MM.1S (cell line): ENCODE measurements at regions not wholly inside any gene's neighbourhood (a gene's known extent, or its start where the extent isn't known, plus 50 kb on each side); places are given as distances from the start of the nearest gene placed in this dataset.

Source experiments
- DNase-seq: peaks from one replicate; pipeline ENCODE4 v3.0.0-alpha.2; 2015
- H2AFZ ChIP-seq: fragments of 300-600 bp; sonication (generic); 2 replicates; pipeline ENCODE4 v1.6.0; 2016; ENCODE audit warnings: antibody characterized with exemption, low read length
- H3F3A ChIP-seq: fragments of 300-600 bp; sonication (generic); 2 replicates; pipeline ENCODE4 v1.6.1; 2016; ENCODE audit warnings: mild to moderate bottlenecking, antibody characterized with exemption, low read length, moderate library complexity, mixed read lengths; ENCODE audit not compliant: insufficient read depth
- H3K27ac ChIP-seq: fragments of 300-600 bp; sonication (generic); 2 replicates; pipeline ENCODE4 v1.5.1; 2016; ENCODE audit warnings: mild to moderate bottlenecking, low read length
- H3K27me3 ChIP-seq: fragments of 300-600 bp; sonication (generic); replicated peaks from 2 replicates; pipeline ENCODE4 v1.6.0; 2016; ENCODE audit warnings: low read length; ENCODE audit not compliant: insufficient read depth
- H3K36me3 ChIP-seq: fragments of 300-600 bp; sonication (generic); replicated peaks from 2 replicates; pipeline ENCODE4 v1.6.1; 2016; ENCODE audit warnings: mild to moderate bottlenecking, low read length, mixed read lengths; ENCODE audit not compliant: insufficient read depth
- H3K4me1 ChIP-seq: fragments of 300-600 bp; sonication (generic); 2 replicates; pipeline ENCODE4 v1.6.1; 2016; ENCODE audit warnings: low read length, mixed read lengths
- H3K4me2 ChIP-seq: fragments of 300-600 bp; sonication (generic); 2 replicates; pipeline ENCODE4 v1.6.0; 2016; ENCODE audit warnings: low read depth, low read length
- H3K4me3 ChIP-seq: fragments of 300-600 bp; sonication (generic); 2 replicates; pipeline ENCODE4 v1.5.1; 2016; ENCODE audit warnings: low read length, mixed read lengths
- H3K79me2 ChIP-seq: fragments of 300-600 bp; sonication (generic); 2 replicates; pipeline ENCODE4 v1.6.1; 2016; ENCODE audit warnings: mixed run types, low read length, mixed read lengths
- H3K9ac ChIP-seq: fragments of 300-600 bp; sonication (generic); 2 replicates; pipeline ENCODE4 v1.6.1; 2016; ENCODE audit warnings: low read length, mixed read lengths
- H3K9me2 ChIP-seq: fragments of 300-600 bp; sonication (generic); replicated peaks from 2 replicates; pipeline ENCODE4 v1.6.1; 2016; ENCODE audit warnings: mild to moderate bottlenecking, low read length, mixed read lengths; ENCODE audit not compliant: insufficient read depth
- H3K9me3 ChIP-seq: fragments of 300-600 bp; sonication (generic); replicated peaks from 2 replicates; pipeline ENCODE4 v1.6.1; 2016; ENCODE audit warnings: mild to moderate bottlenecking, low read length, mixed read lengths; ENCODE audit not compliant: insufficient read depth
- H4K20me1 ChIP-seq: fragments of 300-600 bp; sonication (generic); 2 replicates; pipeline ENCODE4 v1.6.1; 2016; ENCODE audit warnings: mild to moderate bottlenecking, low read length, moderate library complexity, mixed read lengths; ENCODE audit not compliant: insufficient read depth
- EZH2 ChIP-seq: fragments of 300-600 bp; sonication (generic); optimal IDR thresholded peaks from 2 replicates; pipeline ENCODE3; 2017; ENCODE audit warnings: low read depth, mild to moderate bottlenecking, antibody characterized with exemption, low read length, mixed read lengths
- EZH2phosphoT487 ChIP-seq: fragments of 300-600 bp; sonication (generic); IDR thresholded peaks from 2 replicates; pipeline ENCODE4 v1.6.1; 2018; ENCODE audit warnings: antibody characterized with exemption, low read length
- TF ChIP-seq, protein P1 (sequence below): fragments of 300-600 bp; sonication (generic); IDR thresholded peaks from 2 replicates; pipeline ENCODE4 v1.5.1; 2016; ENCODE audit warnings: antibody characterized with exemption, low read length, mixed read lengths

DNA sequence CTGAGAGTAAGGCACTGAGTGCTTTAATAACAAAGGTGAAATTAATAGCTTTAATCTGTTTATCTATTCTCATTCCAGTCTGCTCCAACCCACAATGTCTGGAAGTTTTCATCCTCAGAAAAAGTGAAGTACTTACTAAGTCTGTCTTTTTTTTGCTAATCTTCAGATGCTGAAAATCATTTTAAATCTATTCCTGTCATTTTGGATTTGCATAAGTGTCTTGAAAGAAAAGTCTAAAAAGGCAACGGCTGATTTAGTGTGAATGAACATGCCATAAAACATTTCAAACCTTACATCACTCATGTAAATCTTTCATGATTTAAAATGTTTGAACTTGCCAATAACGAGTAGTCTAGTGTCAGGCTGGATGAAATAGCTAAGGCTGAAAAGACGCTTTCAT, 685.6 kb downstream of the RPS29 start:
- H3K4me3 ChIP-seq: no peak overlapping the region
- H3K4me2 ChIP-seq: no peak overlapping the region
- H3F3A ChIP-seq: no peaks in the 10 kb centered on the region
- no peak for DNase-seq
- no peaks in the 10 kb centered on the region for H3K27me3 ChIP-seq
- no peak overlapping the region for H3K27ac ChIP-seq
- H4K20me1 ChIP-seq: no peaks in the 10 kb centered on the region
- no peaks in the 10 kb centered on the region for H3K4me1 ChIP-seq
- H3K79me2 ChIP-seq: no peaks in the 10 kb centered on the region
- no peaks in the 10 kb centered on the region for H3K9me3 ChIP-seq
- H2AFZ ChIP-seq: no peak overlapping the region
- H3K9me2 ChIP-seq: no peaks in the 10 kb centered on the region
- H3K36me3 ChIP-seq: no peaks in the 10 kb centered on the region
- TF ChIP-seq EZH2phosphoT487: no peak
- no peak overlapping the region for H3K9ac ChIP-seq

DNA sequence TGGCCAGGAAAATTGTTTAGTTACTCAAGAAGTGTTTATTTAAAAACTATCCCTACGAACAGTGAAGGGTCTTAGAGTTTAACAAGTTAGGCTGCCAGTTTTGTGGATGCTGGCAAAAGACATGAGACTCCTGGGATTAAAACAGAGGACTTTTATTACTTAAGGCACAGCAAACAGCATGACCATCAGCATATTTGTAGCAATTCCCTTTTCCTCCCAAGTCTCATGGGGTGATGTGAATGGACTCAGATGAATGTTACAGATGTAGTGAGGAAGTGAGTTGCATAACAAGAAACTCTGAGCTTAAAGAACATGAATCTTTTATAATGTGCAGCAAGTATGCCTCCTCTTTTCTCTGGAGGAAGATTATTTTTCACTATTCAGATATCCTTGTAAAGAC, 695.8 kb downstream of the RPS29 start:
- Histone ChIP-seq H3K4me2 (no peak overlapping the region), H4K20me1 (no peaks in the 10 kb centered on the region), H3K4me3 (no peak overlapping the region), H3K4me1 (no peaks in the 10 kb centered on the region), H3K9me2 (no peaks in the 10 kb centered on the region), H3K27me3 (no peaks in the 10 kb centered on the region), H3K9me3 (no peaks in the 10 kb centered on the region), H3K9ac (no peak overlapping the region), H3F3A (no peaks in the 10 kb centered on the region), H3K27ac (no peak overlapping the region), H3K36me3 (no peaks in the 10 kb centered on the region), H2AFZ (no peak overlapping the region), H3K79me2 (no peaks in the 10 kb centered on the region)
- no peak for DNase-seq
- TF ChIP-seq, protein P1, sequence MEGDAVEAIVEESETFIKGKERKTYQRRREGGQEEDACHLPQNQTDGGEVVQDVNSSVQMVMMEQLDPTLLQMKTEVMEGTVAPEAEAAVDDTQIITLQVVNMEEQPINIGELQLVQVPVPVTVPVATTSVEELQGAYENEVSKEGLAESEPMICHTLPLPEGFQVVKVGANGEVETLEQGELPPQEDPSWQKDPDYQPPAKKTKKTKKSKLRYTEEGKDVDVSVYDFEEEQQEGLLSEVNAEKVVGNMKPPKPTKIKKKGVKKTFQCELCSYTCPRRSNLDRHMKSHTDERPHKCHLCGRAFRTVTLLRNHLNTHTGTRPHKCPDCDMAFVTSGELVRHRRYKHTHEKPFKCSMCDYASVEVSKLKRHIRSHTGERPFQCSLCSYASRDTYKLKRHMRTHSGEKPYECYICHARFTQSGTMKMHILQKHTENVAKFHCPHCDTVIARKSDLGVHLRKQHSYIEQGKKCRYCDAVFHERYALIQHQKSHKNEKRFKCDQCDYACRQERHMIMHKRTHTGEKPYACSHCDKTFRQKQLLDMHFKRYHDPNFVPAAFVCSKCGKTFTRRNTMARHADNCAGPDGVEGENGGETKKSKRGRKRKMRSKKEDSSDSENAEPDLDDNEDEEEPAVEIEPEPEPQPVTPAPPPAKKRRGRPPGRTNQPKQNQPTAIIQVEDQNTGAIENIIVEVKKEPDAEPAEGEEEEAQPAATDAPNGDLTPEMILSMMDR: no peak
- TF ChIP-seq EZH2 (no peak), EZH2phosphoT487 (no peak)

GRCh38 chr14:48876806-48877340, 709.3 kb downstream of the RPS29 start:
- Histone ChIP-seq H3K4me3 (no peak overlapping the region), H2AFZ (no peak overlapping the region), H3K27ac (no peak overlapping the region), H3K9ac (no peak overlapping the region), H3K27me3 (no peaks in the 10 kb centered on the region), H3F3A (no peaks in the 10 kb centered on the region), H3K9me3 (no peaks in the 10 kb centered on the region), H3K4me2 (no peak overlapping the region), H3K4me1 (no peaks in the 10 kb centered on the region), H3K36me3 (no peaks in the 10 kb centered on the region), H3K79me2 (no peaks in the 10 kb centered on the region), H4K20me1 (no peaks in the 10 kb centered on the region), H3K9me2 (no peaks in the 10 kb centered on the region)
- DNase-seq: no peak
- TF ChIP-seq, protein P1: no peak
- TF ChIP-seq EZH2: no peak
- TF ChIP-seq EZH2phosphoT487: no peak

GRCh38 chr14:48874711-48875110, 711.5 kb downstream of the RPS29 start:
- Histone ChIP-seq H3K9me3 (no peaks in the 10 kb centered on the region), H3F3A (no peaks in the 10 kb centered on the region), H3K9me2 (no peaks in the 10 kb centered on the region), H3K79me2 (no peaks in the 10 kb centered on the region), H3K4me1 (no peaks in the 10 kb centered on the region), H4K20me1 (no peaks in the 10 kb centered on the region), H3K4me3 (no peak overlapping the region), H3K4me2 (no peak overlapping the region), H3K27ac (no peak overlapping the region), H3K9ac (no peak overlapping the region), H2AFZ (no peak overlapping the region), H3K36me3 (no peaks in the 10 kb centered on the region), H3K27me3 (no peaks in the 10 kb centered on the region)
- no peak for DNase-seq
- TF ChIP-seq EZH2phosphoT487 (no peak), EZH2 (no peak)
- TF ChIP-seq, protein P1: no peak
